HG03095 (cell line): ENCODE measurements at regions not wholly inside any gene's neighbourhood (a gene's known extent, or its start where the extent isn't known, plus 50 kb on each side); places are given as distances from the start of the nearest gene placed in this dataset.
"Not testable (repeated sequence)": the region's sequence is repeated elsewhere in the genome, so short reads cannot be mapped to it uniquely, and the experiment has no call there.

Experiments
- ATAC-seq: cut with Tn5 transposase; IDR thresholded peaks from one replicate; pipeline ENCODE4 v1.9.1; 2021; ENCODE audit warnings: moderate library complexity; ENCODE audit not compliant: unreplicated experiment

DNA sequence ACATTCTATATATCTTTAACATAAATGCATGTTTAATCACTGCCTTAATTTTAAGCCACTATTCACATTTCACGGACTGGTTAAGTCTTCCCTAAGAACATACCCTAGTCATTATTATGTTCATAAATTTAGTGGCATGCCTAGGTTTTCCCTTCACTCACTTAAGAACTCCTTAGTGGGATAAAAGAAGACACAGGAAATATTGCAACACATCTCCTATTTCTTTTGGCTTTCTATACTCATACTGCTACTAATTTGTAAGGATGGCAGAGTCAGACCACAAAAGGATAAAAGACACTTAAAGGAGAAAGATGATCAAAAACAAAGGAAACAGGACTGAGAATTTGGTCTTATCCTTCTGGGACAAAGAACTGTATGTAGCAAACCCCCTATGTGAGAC, 951.4 kb downstream of the SORCS3 start:
- no peak for ATAC-seq

DNA sequence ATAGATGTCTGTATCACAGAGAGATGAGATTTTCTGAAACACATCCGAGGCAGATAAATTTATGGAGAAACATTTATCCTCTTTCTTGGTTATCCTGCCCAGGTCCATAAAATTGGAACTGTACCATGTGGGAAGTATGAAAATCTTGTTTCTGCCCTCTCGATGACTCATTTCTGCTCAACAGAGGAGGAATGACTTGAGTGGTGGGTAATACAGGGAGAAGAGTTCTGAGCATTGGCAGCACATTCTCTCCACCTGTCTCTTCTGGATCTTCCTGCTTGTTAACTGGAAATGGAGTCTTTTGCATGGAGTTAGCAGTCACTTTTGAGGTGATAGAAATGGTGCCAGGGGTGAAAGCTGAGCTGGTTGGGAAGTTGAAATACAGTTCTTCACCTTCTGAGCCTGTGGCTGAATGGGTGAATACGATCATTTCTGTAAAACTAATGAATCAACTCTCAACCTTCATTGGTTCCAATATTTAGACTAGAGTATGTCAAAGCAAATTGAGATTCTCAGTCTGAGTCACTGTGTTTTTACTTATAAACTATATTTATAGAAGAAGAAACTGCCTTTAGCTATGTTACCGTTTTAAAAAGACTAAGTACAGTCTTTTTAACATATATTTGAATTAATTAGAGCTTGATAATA, 945.5 kb downstream of the SORCS3 start:
- ATAC-seq, result no peak

DNA sequence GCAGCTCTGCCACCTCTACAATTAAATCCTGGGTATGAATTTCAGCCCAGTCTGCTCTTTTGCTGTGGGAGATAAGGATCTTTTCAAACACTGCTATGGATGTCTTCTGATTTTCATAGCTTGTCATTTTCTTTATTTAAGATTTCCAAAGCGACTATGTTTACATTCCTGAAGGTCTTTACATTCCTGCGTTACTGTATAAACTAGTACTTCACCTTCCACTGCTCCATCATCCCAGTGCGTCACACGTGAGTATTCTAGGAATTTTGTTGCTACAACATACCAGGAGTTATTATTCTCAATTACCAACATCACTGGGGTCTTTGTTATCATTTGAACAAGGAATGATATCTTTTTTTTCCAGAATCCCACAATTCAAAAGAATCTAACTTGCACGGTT, 944.7 kb downstream of the SORCS3 start:
- no peak for ATAC-seq

DNA sequence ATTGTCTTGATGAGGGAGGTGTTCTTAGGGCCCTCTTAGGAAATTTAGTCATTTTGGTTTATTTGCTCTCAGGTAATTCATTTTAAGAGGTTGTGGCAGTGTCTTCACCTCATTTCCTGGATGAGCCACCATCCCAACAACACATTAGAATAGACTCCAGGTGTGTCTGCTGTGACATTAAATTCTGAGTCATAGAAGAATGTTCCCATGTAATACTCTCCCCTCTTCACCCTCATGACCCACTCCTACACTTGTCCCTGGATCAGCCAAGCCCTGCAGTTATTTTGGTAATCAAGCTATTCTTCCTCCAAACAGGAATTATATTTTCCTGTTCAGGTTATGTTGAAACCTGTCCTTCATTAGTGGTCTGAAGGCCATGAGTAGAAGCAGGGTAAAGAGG, 944.1 kb downstream of the SORCS3 start:
- no peak for ATAC-seq

DNA sequence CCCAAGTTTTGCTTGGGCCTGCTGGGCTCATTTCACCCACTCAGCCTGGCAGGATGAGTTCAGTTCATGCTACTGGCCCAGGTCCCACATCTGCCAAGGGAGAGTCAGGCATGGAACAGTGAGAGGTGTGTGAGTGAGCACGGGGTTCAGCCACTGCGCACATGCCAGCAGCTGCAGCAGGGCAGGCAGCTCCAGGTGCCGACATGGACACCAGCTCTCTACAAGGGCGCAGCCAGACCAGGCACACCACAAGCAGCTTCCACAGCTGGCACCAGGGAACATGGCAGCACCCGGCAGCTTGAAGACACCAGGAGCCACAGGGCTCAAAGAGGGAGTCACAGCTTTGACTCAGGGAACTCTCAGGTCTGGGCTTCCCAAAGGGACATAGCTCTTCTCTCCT, 938.0 kb downstream of the SORCS3 start:
- ATAC-seq, result no peak

DNA sequence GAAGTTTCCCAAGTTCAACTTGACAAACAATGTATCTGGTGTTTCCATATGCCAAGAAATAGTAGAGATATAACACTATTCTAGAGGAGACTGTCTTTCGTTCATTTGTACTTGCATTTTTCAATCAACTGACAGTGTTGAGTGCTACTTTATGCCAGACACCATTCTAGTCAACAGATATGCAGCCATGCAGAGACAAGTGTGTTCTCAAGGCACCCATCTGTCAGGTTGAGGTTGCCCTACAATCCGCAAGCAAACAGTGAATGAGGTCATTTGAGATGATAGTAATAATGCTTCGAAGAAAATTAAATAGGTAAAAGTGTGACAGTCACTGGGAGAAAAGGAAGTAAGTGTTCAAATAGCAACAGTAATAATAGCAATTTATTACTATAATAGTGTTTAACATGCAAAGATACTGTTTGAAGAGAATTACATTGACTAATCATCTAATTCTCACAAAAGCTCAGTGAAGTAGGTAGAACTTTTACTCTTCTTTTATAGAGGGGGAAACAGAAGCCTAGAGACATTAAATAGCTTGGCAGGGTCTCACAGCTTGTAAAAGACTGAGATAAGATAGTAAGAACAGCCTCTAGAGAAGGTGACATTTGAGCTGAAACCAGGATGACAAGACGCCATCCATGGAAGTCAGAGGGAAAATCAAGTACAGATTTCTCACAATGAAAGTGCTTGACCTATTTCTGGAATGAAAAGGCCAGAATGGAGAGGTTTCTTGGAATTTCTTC, 936.9 kb downstream of the SORCS3 start:
- no peak for ATAC-seq

DNA sequence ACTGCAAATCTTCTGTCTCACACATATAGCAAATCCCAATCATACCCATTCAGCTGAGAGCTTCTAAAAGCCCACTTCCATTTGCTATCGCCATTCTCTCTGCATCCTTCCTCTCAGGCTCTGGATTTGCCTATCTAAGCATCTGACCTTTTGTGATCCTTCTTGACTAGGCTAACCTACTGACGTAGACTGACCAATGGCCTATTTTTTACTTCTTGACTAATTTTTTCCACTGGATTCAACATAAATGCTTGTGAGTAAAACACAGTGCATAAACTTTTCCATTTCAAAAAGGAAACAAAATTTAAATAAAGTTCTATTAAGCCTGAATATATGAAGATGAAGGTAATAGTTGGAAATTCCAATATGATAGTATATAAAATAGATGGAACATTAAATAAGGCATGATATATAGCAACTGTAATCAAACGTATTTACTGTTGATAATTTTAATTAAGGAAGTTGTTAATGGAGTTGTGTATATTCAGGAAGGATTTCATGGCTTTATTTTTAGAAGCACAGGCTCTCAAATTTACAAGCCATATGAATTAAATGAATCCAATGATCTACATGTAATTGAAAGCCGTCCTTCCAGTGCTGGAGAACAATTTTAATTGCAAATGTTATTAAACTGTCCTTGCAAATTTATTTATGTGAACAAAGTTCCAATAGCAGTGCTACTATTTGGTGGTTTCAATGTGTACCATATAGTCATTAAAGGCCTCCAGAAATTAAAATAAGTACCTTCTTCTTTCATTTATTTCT, 918.4 kb downstream of the SORCS3 start:
- ATAC-seq, result no peak

DNA sequence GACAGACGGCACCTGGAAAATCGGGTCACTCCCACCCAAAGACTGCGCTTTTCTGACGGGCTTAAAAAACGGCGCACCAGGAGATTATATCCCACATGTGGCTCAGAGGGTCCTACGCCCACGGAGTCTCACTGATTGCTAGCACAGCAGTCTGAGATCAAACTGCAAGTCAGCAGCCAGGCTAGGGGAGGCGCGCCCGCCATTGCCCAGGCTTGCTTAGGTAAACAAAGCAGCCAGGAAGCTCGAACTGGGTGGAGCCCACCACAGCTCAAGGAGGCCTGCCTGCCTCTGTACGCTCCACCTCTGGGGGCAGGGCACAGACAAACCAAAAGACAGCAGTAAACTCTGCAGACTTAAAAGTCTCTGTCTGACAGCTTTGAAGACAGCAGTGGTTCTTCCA, 909.4 kb downstream of the SORCS3 start:
- ATAC-seq, result not testable (repeated sequence)

DNA sequence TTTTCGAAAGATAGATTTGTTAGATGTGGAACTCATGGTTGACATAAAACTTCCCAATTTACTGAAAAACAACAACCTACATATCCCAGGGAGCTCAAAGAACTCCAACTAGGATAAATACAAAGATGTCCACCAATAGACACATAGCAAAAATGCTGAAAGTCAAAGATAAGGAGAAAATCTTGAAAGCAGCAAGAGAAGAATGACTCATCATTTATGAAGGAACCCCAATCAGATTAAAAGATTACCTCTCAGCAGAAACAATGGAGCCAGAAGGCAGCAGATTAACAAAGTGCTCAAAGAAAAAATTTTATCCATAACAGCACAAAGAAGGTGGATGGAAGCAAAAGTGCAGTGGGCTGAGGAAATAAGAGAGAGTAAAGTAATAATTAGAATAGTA, 908.6 kb downstream of the SORCS3 start:
- ATAC-seq, result no peak

DNA sequence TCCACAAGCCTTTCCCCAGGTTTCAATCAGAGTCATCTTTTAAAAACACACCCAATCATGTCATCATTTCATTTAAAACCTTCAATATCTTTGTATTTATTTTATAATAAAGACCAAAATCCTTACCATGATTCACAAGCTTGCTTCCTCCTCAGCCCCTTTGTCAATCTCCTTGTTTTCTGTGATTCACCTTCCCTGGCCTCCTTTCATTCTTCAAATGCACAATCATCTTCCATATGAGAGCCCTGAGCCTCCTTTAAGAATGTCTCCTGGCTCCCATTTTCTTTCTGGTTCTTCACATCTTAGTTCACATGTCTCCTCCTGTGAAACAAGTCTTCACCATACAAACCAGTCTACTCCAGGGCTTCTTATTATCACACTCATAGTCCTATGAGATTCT, 904.0 kb downstream of the SORCS3 start:
- ATAC-seq, result no peak

DNA sequence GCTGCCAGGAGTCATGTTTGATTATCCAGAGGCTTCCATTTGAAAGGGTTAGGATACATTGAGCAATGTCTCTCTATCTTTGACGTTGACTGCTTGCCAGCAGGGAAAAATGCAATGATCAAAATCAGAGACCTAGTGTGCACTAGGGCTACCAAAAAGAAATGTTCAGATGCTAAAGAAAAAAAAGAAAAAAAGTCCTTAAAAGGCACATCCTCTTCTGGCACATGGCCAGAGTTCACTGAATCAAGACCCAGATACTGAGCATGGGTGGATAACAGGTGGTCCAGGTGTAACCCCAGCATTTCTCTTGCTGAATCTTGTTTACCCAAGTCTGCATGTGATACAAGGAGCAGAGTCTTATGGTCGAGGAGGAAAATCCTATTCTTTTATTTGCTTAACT, 899.3 kb downstream of the SORCS3 start:
- no peak for ATAC-seq

DNA sequence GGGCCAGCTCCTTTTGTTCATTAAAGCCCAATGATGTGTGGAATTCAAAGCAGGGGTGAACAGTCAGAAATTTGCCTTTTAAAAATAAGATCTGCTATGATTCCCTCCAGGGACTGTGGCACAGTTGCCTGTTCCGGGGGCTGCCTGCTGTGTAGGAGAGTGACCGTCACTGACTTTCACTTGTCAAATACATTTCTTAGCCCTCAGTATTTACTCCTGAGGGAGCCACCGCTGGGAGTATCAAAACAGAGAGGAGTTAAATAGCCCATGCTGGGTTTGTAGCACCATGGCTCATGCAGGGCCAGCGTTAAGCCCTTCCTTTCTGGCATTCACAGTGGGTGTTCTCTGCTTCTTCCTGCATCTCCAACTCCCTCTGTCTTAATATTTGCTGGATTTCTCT, 897.8 kb downstream of the SORCS3 start:
- no peak for ATAC-seq

DNA sequence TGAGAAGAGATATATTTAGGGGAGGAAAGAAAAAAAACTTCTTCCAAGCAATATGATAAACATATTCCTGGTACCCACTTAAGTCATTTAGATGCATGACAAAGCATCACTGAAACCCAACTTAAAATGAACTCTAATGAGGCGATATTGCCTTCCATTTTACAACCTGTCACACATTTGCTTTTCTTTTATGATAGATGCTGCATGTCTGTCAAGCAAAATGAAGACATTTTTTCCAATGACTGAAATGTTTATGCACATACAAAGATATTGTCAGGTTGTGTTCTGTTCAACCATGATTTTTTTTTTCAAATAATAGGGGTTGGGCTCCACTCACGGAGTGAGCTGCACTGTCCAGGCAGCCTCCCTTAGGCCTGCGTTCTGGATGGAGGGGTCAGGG, 894.4 kb downstream of the SORCS3 start:
- ATAC-seq, result no peak

DNA sequence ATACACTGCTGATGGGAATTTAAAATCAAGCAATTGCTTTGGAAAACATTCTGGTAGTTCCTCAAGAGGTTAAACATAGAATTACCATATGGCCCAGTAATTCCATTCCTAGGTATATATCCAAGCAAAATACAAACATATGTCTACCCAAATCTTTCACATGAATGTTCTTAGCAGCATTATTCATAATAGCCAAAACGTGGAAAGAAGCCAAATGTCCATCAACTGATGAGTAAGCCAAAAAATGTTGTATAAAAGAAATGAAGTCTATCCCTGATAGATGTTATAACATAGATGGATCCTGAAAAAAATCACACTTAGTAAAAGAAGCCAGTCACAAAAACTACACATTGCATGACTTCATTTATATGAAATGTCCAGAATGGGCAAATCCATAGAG, 893.0 kb downstream of the SORCS3 start:
- no peak for ATAC-seq

DNA sequence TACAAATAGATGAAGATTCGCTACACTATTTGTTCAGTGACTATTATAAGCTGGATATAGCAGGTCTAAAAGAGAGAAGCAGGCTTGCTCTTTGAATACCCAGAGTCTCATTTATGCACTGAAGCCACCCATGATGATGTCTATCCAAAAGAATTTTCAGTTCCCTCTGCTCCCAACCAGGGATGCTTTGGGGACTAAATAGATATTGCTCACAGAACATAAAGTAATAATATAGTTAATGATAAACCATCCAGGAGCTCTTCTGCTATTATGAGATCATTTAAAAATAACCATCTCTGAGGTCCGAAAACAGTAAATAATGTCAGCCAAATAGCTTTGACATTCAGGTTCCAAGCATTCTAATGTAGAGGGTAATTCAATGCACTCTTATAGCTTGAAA, 875.4 kb downstream of the SORCS3 start:
- ATAC-seq, result no peak

DNA sequence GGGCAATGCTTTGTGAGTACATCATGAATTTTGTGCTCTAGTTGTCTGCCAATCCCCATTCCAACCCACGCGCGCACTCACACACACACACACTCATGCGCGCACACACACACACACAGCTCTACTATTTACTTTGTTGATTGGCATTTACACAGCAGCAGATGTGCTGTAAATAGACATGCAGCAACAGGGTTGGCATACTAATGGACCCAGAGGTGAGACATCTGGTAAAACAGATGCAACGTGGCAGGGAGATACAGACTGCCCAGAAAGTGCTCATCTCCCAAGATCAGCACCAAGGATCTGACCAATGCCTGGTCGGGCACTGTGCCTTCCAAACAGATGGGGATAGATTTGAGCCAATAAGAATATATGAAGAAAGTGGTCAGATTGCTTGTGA, 873.0 kb downstream of the SORCS3 start:
- ATAC-seq, result no peak

DNA sequence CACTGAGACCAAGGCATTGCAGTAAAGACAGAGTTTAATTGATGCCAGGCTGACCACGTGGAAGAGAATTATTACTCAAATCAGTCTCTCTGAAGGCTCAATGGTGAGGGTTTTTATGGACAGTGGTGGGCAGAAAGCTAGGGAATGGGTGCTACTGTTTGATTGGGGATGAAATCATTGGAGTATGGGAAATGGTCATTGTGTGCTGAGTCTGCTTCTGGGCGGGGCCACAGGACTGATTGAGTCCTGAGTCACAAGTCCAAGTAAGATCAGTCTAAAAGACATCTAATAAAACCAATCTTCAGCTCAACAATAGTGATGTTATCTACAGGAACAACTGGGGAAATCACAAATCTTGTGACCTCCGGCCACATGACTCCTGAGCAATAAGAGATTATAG, 868.4 kb downstream of the SORCS3 start:
- ATAC-seq, result no peak

DNA sequence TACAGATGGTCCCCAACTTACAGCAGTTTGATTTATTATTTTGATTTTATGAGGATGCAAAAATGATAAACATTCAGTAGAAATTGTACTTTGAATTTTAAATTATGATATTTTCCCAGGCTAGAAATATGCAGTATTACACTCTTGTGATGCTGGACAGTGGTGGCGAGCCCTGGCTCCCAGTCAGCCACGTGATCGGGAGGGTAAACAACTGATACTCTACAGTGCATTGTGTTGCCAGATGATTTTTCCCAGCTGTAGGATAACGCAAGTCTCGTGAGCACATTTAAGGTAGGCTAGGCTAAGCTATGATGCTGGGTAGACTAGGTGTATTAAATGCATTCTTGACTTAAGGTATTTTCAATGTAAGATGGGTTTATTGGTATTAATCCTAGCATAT, 865.2 kb downstream of the SORCS3 start:
- ATAC-seq, result no peak

DNA sequence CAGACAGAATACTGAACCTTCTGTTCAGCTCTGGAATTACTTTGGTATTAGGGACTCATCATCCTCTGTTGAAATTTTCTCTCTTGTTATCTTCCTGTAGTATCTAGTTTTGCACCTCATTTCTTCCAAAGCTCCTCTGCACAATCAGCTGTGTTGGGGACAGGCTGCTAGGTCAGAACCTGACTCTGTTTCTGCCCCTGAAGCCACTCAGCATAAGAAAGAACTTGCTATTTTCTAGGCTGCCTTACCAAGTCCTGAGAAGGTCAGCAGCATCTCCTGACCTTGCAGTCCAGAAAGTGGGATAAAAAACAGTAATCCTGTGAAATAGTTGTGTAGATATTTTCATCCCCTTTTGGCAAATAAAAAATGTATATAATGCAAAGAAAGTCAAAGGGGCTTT, 862.6 kb downstream of the SORCS3 start:
- no peak for ATAC-seq

DNA sequence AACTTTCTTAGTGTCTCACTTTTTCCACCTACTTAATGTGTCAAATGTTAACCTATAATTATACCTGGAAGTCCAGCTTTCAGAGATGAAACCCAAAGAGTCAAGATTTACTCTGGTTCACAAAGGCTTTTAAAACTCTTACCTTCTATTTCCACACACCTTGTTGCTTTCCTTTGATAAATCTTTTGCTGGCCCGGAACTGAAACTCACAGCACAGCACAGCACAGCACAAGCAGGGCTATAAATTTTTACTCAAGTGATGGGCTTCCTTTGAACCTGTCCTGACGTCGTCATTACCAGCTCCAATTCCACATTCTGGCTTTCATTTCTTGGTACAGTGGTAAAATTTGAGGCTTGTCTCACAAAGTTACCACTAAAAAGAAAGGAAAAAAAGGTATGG, 861.0 kb downstream of the SORCS3 start:
- no peak for ATAC-seq

DNA sequence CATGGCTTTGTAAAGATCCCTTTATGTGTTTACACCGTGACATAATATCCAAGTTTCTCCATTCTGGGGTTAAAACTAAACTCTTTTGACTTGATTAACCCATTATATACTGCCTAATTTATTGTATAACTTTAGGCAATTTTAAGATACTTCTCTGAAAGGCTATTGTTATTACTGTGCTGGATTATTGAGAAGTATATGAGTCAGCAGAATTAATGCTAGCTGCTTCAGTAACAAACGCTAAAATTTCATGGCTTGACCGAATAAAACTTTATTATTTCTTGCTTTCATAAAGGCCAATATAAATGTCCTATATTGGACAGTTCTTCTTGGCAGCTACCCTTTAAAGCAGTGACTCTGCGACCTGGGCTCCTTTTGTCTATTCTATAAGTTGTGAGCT, 853.9 kb downstream of the SORCS3 start:
- ATAC-seq, result no peak

DNA sequence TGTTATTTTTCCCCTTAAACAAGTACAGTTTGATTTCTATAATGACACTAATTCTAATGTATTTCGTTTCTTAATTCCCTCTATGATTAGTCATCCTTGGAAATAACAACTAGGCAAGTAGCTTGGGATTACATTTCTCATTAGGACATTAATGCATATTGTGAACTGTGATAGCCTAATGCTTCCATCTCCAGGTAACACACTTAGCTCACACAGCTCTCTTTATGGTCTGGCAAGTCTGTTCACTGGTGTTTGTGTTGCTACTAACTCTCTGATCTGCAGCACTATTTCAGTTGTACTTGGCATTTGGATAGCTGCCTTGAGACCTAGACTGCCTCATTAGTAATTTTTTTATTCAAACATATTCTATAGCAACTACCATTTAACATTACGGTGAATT, 853.2 kb downstream of the SORCS3 start:
- ATAC-seq, result no peak
